ENCODE measurements at regions not wholly inside any gene's neighbourhood (a gene's known extent, or its start where the extent isn't known, plus 50 kb on each side); places are given as distances from the start of the nearest gene placed in this dataset.

- TF ChIP-seq EP300 (IDR thresholded peaks at IDR 0.05; ENCODE audit: borderline replicate concordance) = no peak
- TF ChIP-seq FOXM1 (IDR thresholded peaks at IDR 0.05; ENCODE audit: borderline replicate concordance, low read depth) = no peak
- no peak for TF ChIP-seq CEBPB (IDR thresholded peaks at IDR 0.05)
- TF ChIP-seq EGR1 (IDR thresholded peaks at IDR 0.05) = no peak
- TF ChIP-seq USF1 (IDR thresholded peaks at IDR 0.05) = no peak
- no peak for TF ChIP-seq ZBTB7A (IDR thresholded peaks at IDR 0.05; ENCODE audit: low read depth)
- TF ChIP-seq YY1 (IDR thresholded peaks at IDR 0.05; ENCODE audit: low read depth) = no peak
- TF ChIP-seq NFIC (IDR thresholded peaks at IDR 0.05) = no peak
- TF ChIP-seq REST (IDR thresholded peaks at IDR 0.05; ENCODE audit: low read depth) = no peak
- no peak for TF ChIP-seq MAX (IDR thresholded peaks at IDR 0.05)
- TF ChIP-seq TEAD4 (IDR thresholded peaks at IDR 0.05) = no peak
- TF ChIP-seq TAF1 (IDR thresholded peaks at IDR 0.05; ENCODE audit: low read depth) = no peak
- TF ChIP-seq RAD21 (IDR thresholded peaks at IDR 0.05; ENCODE audit: low read depth) = no peak
- no peak for TF ChIP-seq TCF12 (IDR thresholded peaks at IDR 0.05; ENCODE audit: low read depth)
- TF ChIP-seq CREB1 (IDR thresholded peaks at IDR 0.05; ENCODE audit: low read depth) = no peak
Measured at GRCh38 chr16:65867276-65867960, 499.1 kb upstream of the CDH5 start.

GRCh38 chr16:65863236-65863635, 503.3 kb upstream of the CDH5 start:
- TF ChIP-seq USF1 (IDR thresholded peaks at IDR 0.05) (no peak), TEAD4 (IDR thresholded peaks at IDR 0.05) (no peak), CEBPB (IDR thresholded peaks at IDR 0.05) (no peak), ZBTB7A (IDR thresholded peaks at IDR 0.05; ENCODE audit: low read depth) (no peak), TAF1 (IDR thresholded peaks at IDR 0.05; ENCODE audit: low read depth) (no peak), RAD21 (IDR thresholded peaks at IDR 0.05; ENCODE audit: low read depth) (no peak), EGR1 (IDR thresholded peaks at IDR 0.05) (no peak), FOXM1 (IDR thresholded peaks at IDR 0.05; ENCODE audit: borderline replicate concordance, low read depth) (no peak), TCF12 (IDR thresholded peaks at IDR 0.05; ENCODE audit: low read depth) (no peak), REST (IDR thresholded peaks at IDR 0.05; ENCODE audit: low read depth) (no peak)

- TF ChIP-seq TEAD4 (IDR thresholded peaks at IDR 0.05) (no peak), ZBTB7A (IDR thresholded peaks at IDR 0.05; ENCODE audit: low read depth) (no peak), TCF12 (IDR thresholded peaks at IDR 0.05; ENCODE audit: low read depth) (no peak), NFIC (IDR thresholded peaks at IDR 0.05) (no peak)
Measured at GRCh38 chr16:65861131-65861731, 505.3 kb upstream of the CDH5 start.

- TF ChIP-seq CREB1 (IDR thresholded peaks at IDR 0.05; ENCODE audit: low read depth) = no peak
- no peak for TF ChIP-seq REST (IDR thresholded peaks at IDR 0.05; ENCODE audit: low read depth)
- TF ChIP-seq YY1 (IDR thresholded peaks at IDR 0.05; ENCODE audit: low read depth) = no peak
- TF ChIP-seq EGR1 (IDR thresholded peaks at IDR 0.05) = no peak
- TF ChIP-seq FOXM1 (IDR thresholded peaks at IDR 0.05; ENCODE audit: borderline replicate concordance, low read depth) = no peak
- TF ChIP-seq TEAD4 (IDR thresholded peaks at IDR 0.05) = no peak
- TF ChIP-seq TAF1 (IDR thresholded peaks at IDR 0.05; ENCODE audit: low read depth) = no peak
- no peak for TF ChIP-seq TCF12 (IDR thresholded peaks at IDR 0.05; ENCODE audit: low read depth)
- no peak for TF ChIP-seq EP300 (IDR thresholded peaks at IDR 0.05; ENCODE audit: borderline replicate concordance)
- TF ChIP-seq RAD21 (IDR thresholded peaks at IDR 0.05; ENCODE audit: low read depth) = no peak
- TF ChIP-seq NFIC (IDR thresholded peaks at IDR 0.05) = no peak
- TF ChIP-seq CEBPB (IDR thresholded peaks at IDR 0.05) = no peak
- no peak for TF ChIP-seq USF1 (IDR thresholded peaks at IDR 0.05)
- TF ChIP-seq ZBTB7A (IDR thresholded peaks at IDR 0.05; ENCODE audit: low read depth) = no peak
- TF ChIP-seq MAX (IDR thresholded peaks at IDR 0.05) = no peak
Measured at GRCh38 chr16:65855171-65856145, 511.0 kb upstream of the CDH5 start.

Measured in Ishikawa (cell line).